ENCODE measurements at regions not wholly inside any gene's neighbourhood (a gene's known extent, or its start where the extent isn't known, plus 50 kb on each side); places are given as distances from the start of the nearest gene placed in this dataset.

DNA sequence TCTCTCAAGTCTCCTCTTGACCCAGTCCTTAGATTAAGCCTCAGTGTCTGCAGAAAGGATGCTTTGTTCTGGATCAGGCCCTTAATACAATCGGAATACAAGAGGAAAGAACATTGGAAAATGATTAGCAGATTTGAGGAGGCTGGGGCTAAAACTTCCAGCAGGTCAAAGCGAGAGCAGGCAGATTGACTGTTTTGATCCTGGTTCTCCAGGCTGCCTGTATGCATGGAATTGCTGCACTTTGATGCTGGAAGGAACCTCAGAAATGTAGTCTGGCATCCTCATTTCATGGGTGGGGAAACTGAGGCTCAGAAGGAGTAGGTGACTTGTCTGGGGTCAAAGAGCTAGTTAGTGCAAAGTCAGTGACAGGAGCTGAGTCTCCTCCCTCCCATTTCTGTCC is 202.8 kb downstream of the EMX2 start:
- BruUV-seq (replicated peaks) = no TSS peak
- Histone ChIP-seq H3K4me3 (ENCODE audit: low read depth, low read length, poor library complexity, severe bottlenecking) (no peak overlapping the region), H3K9me3 (ENCODE audit: low read depth, low read length, poor library complexity, severe bottlenecking) (no peaks in the 10 kb centered on the region), H3K27ac (ENCODE audit: low read depth, low read length, poor library complexity, severe bottlenecking) (no peak overlapping the region), H3K4me1 (ENCODE audit: insufficient read depth, low read length, poor library complexity, severe bottlenecking) (no peaks in the 10 kb centered on the region), H3K36me3 (ENCODE audit: insufficient read depth, low read length, poor library complexity, severe bottlenecking) (no peaks in the 10 kb centered on the region), H3K27me3 (replicated peaks; ENCODE audit: insufficient read depth, low read depth, low read length, poor library complexity) (peaks cover 18% of the 10 kb centered on the region)
- DNase-seq (ENCODE audit: low spot score) = no peak
- TF ChIP-seq, protein P1, sequence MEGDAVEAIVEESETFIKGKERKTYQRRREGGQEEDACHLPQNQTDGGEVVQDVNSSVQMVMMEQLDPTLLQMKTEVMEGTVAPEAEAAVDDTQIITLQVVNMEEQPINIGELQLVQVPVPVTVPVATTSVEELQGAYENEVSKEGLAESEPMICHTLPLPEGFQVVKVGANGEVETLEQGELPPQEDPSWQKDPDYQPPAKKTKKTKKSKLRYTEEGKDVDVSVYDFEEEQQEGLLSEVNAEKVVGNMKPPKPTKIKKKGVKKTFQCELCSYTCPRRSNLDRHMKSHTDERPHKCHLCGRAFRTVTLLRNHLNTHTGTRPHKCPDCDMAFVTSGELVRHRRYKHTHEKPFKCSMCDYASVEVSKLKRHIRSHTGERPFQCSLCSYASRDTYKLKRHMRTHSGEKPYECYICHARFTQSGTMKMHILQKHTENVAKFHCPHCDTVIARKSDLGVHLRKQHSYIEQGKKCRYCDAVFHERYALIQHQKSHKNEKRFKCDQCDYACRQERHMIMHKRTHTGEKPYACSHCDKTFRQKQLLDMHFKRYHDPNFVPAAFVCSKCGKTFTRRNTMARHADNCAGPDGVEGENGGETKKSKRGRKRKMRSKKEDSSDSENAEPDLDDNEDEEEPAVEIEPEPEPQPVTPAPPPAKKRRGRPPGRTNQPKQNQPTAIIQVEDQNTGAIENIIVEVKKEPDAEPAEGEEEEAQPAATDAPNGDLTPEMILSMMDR (conservative IDR thresholded peaks at IDR 0.05; ENCODE audit: low read depth, low read length) = no peak
- no peak for TF ChIP-seq EZH2 (IDR thresholded peaks at IDR 0.05; ENCODE audit: borderline replicate concordance, low read depth, low read length, poor library complexity, severe bottlenecking)
- CTCF ChIA-PET = no interaction called here
- POLR2A ChIA-PET (ENCODE audit: low non-redundant PET) = no interaction called here
- intact Hi-C loops (cut with micrococcal nuclease; ENCODE audit: unreplicated experiment) = no loop called here

DNA sequence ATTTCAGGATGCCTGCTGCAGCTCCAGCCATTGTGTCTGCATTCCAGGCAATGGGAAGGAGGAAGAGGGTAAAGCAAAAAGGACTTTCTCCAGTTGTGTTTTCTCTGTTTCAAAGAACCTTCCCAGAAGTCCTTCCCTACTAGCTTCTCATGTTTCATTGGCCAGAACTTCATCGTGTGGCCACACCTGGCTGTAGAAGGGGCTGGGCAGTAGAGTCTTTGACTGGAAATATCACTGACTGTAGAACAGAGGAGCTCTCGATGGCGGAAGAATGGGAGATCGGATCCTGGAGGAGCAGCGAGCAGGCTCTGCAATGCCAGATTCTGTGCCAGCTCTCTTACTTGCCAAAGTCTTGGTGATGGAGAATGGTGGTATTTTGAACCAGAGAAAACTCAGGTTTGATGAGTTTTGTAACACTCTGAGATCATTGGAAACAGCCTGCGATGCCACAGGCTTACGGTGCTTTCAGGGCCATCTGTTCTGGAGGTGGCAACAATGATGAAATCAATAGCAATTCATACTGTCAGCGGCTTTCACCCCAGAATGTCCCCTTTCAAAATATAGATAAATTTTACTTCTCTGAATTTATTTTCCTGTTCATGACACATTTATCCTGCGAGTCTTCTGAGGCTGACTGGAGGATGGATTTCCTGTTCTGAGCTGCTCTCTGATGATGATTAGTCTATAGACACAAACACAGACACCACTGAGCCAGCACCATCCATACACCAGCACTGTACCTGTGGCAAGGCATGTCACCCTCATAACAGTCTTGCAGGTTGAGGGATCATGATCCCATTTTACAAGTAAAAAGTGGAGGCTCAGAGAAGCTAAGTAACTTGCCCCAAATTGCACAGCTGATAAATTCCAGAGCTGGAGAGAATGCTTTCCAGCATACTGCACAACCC is 204.2 kb downstream of the EMX2 start:
- ChIA-PET CTCF (no interaction called here), POLR2A (ENCODE audit: low non-redundant PET) (no interaction called here)
- peaks cover 18% of the 10 kb centered on the region for H3K27me3 ChIP-seq (replicated peaks; ENCODE audit: insufficient read depth, low read depth, low read length, poor library complexity)
- intact Hi-C loops (cut with micrococcal nuclease; ENCODE audit: unreplicated experiment) = no loop called here
- no peak overlapping the region for H3K4me3 ChIP-seq (ENCODE audit: low read depth, low read length, poor library complexity, severe bottlenecking)
- no peaks in the 10 kb centered on the region for H3K9me3 ChIP-seq (ENCODE audit: low read depth, low read length, poor library complexity, severe bottlenecking)
- TF ChIP-seq, protein P1 (conservative IDR thresholded peaks at IDR 0.05; ENCODE audit: low read depth, low read length) = no peak
- no peak for TF ChIP-seq EZH2 (IDR thresholded peaks at IDR 0.05; ENCODE audit: borderline replicate concordance, low read depth, low read length, poor library complexity, severe bottlenecking)
- H3K27ac ChIP-seq (ENCODE audit: low read depth, low read length, poor library complexity, severe bottlenecking) = no peak overlapping the region
- no TSS peak for BruUV-seq (replicated peaks)
- no peaks in the 10 kb centered on the region for H3K4me1 ChIP-seq (ENCODE audit: insufficient read depth, low read length, poor library complexity, severe bottlenecking)
- DNase-seq (ENCODE audit: low spot score) = no peak
- no peaks in the 10 kb centered on the region for H3K36me3 ChIP-seq (ENCODE audit: insufficient read depth, low read length, poor library complexity, severe bottlenecking)

DNA sequence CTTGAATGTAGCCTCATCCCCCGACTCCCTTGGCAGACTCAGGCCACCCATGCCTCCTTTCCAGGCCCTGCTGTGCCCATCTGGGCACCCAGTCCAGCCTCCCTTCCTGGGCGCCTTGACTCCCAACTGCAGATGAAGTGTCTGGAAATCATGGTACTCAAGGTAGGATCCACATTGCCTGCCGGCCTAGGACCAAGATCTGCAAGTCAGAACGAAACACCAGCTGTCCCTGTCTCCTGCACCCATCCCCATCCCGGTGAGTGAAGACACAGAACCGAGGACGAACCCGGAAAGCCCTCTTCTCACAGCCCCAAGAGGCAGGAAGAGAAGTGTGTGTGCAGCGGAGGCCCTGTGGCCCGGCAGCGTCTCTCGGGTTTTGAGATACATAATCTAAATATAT is 205.1 kb downstream of the EMX2 start:
- no TSS peak for BruUV-seq (replicated peaks)
- intact Hi-C loops (cut with micrococcal nuclease; ENCODE audit: unreplicated experiment) = no loop called here
- POLR2A ChIA-PET (ENCODE audit: low non-redundant PET) = no interaction called here
- no peak overlapping the region for H3K27ac ChIP-seq (ENCODE audit: low read depth, low read length, poor library complexity, severe bottlenecking)
- CTCF ChIA-PET = no interaction called here
- H3K4me3 ChIP-seq (ENCODE audit: low read depth, low read length, poor library complexity, severe bottlenecking) = no peak overlapping the region
- TF ChIP-seq, protein P1 (conservative IDR thresholded peaks at IDR 0.05; ENCODE audit: low read depth, low read length) = no peak
- no peak for TF ChIP-seq EZH2 (IDR thresholded peaks at IDR 0.05; ENCODE audit: borderline replicate concordance, low read depth, low read length, poor library complexity, severe bottlenecking)
- no peaks in the 10 kb centered on the region for H3K36me3 ChIP-seq (ENCODE audit: insufficient read depth, low read length, poor library complexity, severe bottlenecking)
- peaks cover 11% of the 10 kb centered on the region for H3K27me3 ChIP-seq (replicated peaks; ENCODE audit: insufficient read depth, low read depth, low read length, poor library complexity)
- H3K9me3 ChIP-seq (ENCODE audit: low read depth, low read length, poor library complexity, severe bottlenecking) = no peaks in the 10 kb centered on the region
- DNase-seq (ENCODE audit: low spot score) = no peak
- H3K4me1 ChIP-seq (ENCODE audit: insufficient read depth, low read length, poor library complexity, severe bottlenecking) = no peaks in the 10 kb centered on the region

Data from A673 (cell line).